SK-N-SH (cell line): ENCODE measurements at regions not wholly inside any gene's neighbourhood (a gene's known extent, or its start where the extent isn't known, plus 50 kb on each side); places are given as distances from the start of the nearest gene placed in this dataset.

Experiments
- CTCF ChIA-PET: fragments of 300-600, 350-600 bp; formaldehyde crosslinking; extraction: SDS; loops from one replicate; lab custom pipeline; 2021; lab: Yijun Ruan, JAX
- POLR2A ChIA-PET: fragments of 350-600 bp; sonication (Branson Sonifier 250); formaldehyde crosslinking; extraction: SDS; loops from one replicate; lab custom pipeline; 2020; ENCODE audit warnings: antibody characterized with exemption, inconsistent platforms; lab: Yijun Ruan, JAX
- DNase-seq: peaks from one replicate; pipeline ENCODE4 v3.0.0; 2012
- H2AFZ ChIP-seq: fragments of 200-600 bp; sonication (generic); 2 replicates; pipeline ENCODE4 v1.8.1; 2016; ENCODE audit warnings: antibody characterized with exemption, mild to moderate bottlenecking, low read depth
- H3F3A ChIP-seq: fragments of 200-600 bp; sonication (generic); replicated peaks from 2 replicates; pipeline ENCODE3; 2016; ENCODE audit warnings: antibody characterized with exemption, mild to moderate bottlenecking; ENCODE audit not compliant: insufficient read depth
- H3K27ac ChIP-seq, 2 experiments: fragments of 200-500 bp in 1 of 2; fragments of 200-600 bp in 1 of 2; sonication (Bioruptor generic) in 1 of 2; sonication (generic), shearing (Covaris generic) in 1 of 2; 2 replicates each; pipeline versions ENCODE4 v1.5.1 to v1.6.1; 2014 to 2016; ENCODE audit warnings: low read depth in 2 of 2, inconsistent platforms in 1 of 2, low read length in 1 of 2, mild to moderate bottlenecking in 1 of 2, mixed read lengths in 1 of 2
- H3K27me3 ChIP-seq: fragments of 200-600 bp; sonication (generic), shearing (Covaris generic); 2 replicates; pipeline ENCODE4 v1.6.1; 2016; ENCODE audit warnings: mixed run types; ENCODE audit not compliant: insufficient read depth
- H3K36me3 ChIP-seq, 2 experiments: fragments of 200-500 bp in 1 of 2; fragments of 200-600 bp in 1 of 2; sonication (Bioruptor generic) in 1 of 2; sonication (generic) in 1 of 2; replicated peaks in 1 of 2; 2 replicates each; pipeline versions ENCODE3 to v1.5.1; 2014 to 2016; ENCODE audit warnings: low read length in 1 of 2, mild to moderate bottlenecking in 1 of 2; ENCODE audit not compliant: insufficient read depth in 2 of 2, control insufficient read depth in 1 of 2
- H3K4me1 ChIP-seq, 2 experiments: fragments of 200-500 bp in 1 of 2; fragments of 200-600 bp in 1 of 2; sonication (Bioruptor generic) in 1 of 2; sonication (generic), shearing (Covaris generic) in 1 of 2; 2 replicates each; pipeline versions ENCODE4 v1.5.1 to v1.6.1; 2014 to 2016; ENCODE audit warnings: low read depth in 1 of 2, low read length in 1 of 2, mixed run types in 1 of 2; ENCODE audit not compliant: insufficient read depth in 2 of 2, control insufficient read depth in 1 of 2
- H3K4me2 ChIP-seq: fragments of 200-600 bp; sonication (generic), shearing (Covaris generic); 2 replicates; pipeline ENCODE4 v1.6.1; 2017; ENCODE audit warnings: mixed run types
- H3K4me3 ChIP-seq, 2 experiments: fragments of 200-500 bp in 1 of 2; fragments of 200-600 bp in 1 of 2; sonication (Bioruptor generic) in 1 of 2; sonication (generic), shearing (Covaris generic) in 1 of 2; 2 replicates each; pipeline versions ENCODE4 v1.5.1 to v1.8.1; 2014 to 2016; ENCODE audit warnings: low read depth in 2 of 2, inconsistent platforms in 1 of 2, low read length in 1 of 2, mild to moderate bottlenecking in 1 of 2, mixed read lengths in 1 of 2, moderate library complexity in 1 of 2
- H3K79me2 ChIP-seq: fragments of 200-600 bp; sonication (generic); 2 replicates; pipeline ENCODE4 v1.8.1; 2017; ENCODE audit warnings: mild to moderate bottlenecking; ENCODE audit not compliant: insufficient read depth
- H3K9ac ChIP-seq: fragments of 200-600 bp; sonication (generic); 2 replicates; pipeline ENCODE4 v1.6.1; 2017; ENCODE audit warnings: mixed run types
- H3K9me2 ChIP-seq: fragments of 200-600 bp; sonication (generic); 2 replicates; pipeline ENCODE4 v1.6.1; 2017; ENCODE audit warnings: mixed run types
- H3K9me3 ChIP-seq: fragments of 200-600 bp; sonication (generic); 2 replicates; pipeline ENCODE4 v1.6.1; 2017; ENCODE audit warnings: mixed run types, mild to moderate bottlenecking, moderate library complexity
- H4K20me1 ChIP-seq: fragments of 200-600 bp; sonication (generic); 2 replicates; pipeline ENCODE4 v1.6.1; 2017; ENCODE audit warnings: mild to moderate bottlenecking, mixed run types; ENCODE audit not compliant: insufficient read depth
- CHD2 ChIP-seq: fragments of 150-350 bp; IDR thresholded peaks from 2 replicates; pipeline ENCODE4 v1.6.1; 2018; ENCODE audit warnings: low read length; ENCODE audit not compliant: partially characterized antibody
- ELF1 ChIP-seq: IDR thresholded peaks from 2 replicates; pipeline ENCODE4 v1.4.0; 2012
- EP300 ChIP-seq, 2 experiments: IDR thresholded peaks; 2 replicates each; pipeline versions ENCODE4 v1.4.0 to v1.6.1; 2012; ENCODE audit warnings: borderline replicate concordance in 1 of 2, low read depth in 1 of 2, low read length in 1 of 2
- EZH2phosphoT487 ChIP-seq: fragments of 200-600 bp; sonication (generic); IDR thresholded peaks from 2 replicates; pipeline ENCODE4 v1.6.1; 2017; ENCODE audit warnings: low read depth, mixed run types, mild to moderate bottlenecking, antibody characterized with exemption, moderate library complexity, borderline replicate concordance
- FOSL2 ChIP-seq: IDR thresholded peaks from 2 replicates; pipeline ENCODE4 v1.4.0; 2012; ENCODE audit warnings: low read depth, mild to moderate bottlenecking, moderate library complexity, borderline replicate concordance
- GABPA ChIP-seq: IDR thresholded peaks from 2 replicates; pipeline ENCODE4 v1.4.0; 2012; ENCODE audit warnings: low read depth, mild to moderate bottlenecking
- JUND ChIP-seq: IDR thresholded peaks from 2 replicates; pipeline ENCODE4 v1.4.0; 2012
- MXI1 ChIP-seq: IDR thresholded peaks from 2 replicates; pipeline ENCODE4 v1.6.1; 2012; ENCODE audit warnings: mild to moderate bottlenecking, low read depth, low read length, improper control_type of control experiment
- NFIC ChIP-seq: IDR thresholded peaks from 2 replicates; pipeline ENCODE4 v1.4.0; 2012; ENCODE audit warnings: borderline replicate concordance
- PBX3 ChIP-seq: IDR thresholded peaks from 2 replicates; pipeline ENCODE4; 2012
- RFX5 ChIP-seq: IDR thresholded peaks from 2 replicates; pipeline ENCODE4 v1.6.1; 2012; ENCODE audit warnings: mild to moderate bottlenecking, improper control_type of control experiment, low read length
- RXRA ChIP-seq: IDR thresholded peaks from 2 replicates; pipeline ENCODE4 v1.4.0; 2012; ENCODE audit warnings: low read depth, mild to moderate bottlenecking, borderline replicate concordance
- SIN3A ChIP-seq: IDR thresholded peaks from 2 replicates; pipeline ENCODE4 v1.6.1; 2012; ENCODE audit warnings: low read depth, mild to moderate bottlenecking, low read length, moderate library complexity, borderline replicate concordance
- SMC3 ChIP-seq: IDR thresholded peaks from 2 replicates; pipeline ENCODE4 v1.6.1; 2012; ENCODE audit warnings: low read depth, low read length, improper control_type of control experiment
- TAF1 ChIP-seq: IDR thresholded peaks from 2 replicates; pipeline ENCODE4 v1.6.1; 2012; ENCODE audit warnings: low read depth, mild to moderate bottlenecking, low read length, moderate library complexity, borderline replicate concordance
- TCF12 ChIP-seq: IDR thresholded peaks from 2 replicates; pipeline ENCODE4 v1.4.0; 2012
- TEAD4 ChIP-seq: IDR thresholded peaks from 2 replicates; pipeline ENCODE4 v1.4.0; 2012; ENCODE audit warnings: mild to moderate bottlenecking, borderline replicate concordance; ENCODE audit not compliant: insufficient read depth
- USF1 ChIP-seq: IDR thresholded peaks from 2 replicates; pipeline ENCODE4 v1.4.0; 2012; ENCODE audit warnings: low read depth, borderline replicate concordance
- WGBS: methylation state at CpG from one replicate; pipeline ENCODE4 v1.1.6; 2017; ENCODE audit warnings: low lambda C conversion rate; 5-methylcytosine and 5-hydroxymethylcytosine counted together
- TF ChIP-seq, protein P1 (sequence below): fragments of 200-600 bp; sonication (generic); IDR thresholded peaks from 2 replicates; pipeline ENCODE4 v1.6.1; 2017; ENCODE audit warnings: antibody characterized with exemption, mild to moderate bottlenecking, moderate library complexity
- TF ChIP-seq, protein P2 (sequence below): fragments of 150-350 bp; IDR thresholded peaks from 2 replicates; pipeline ENCODE4 v1.6.1; 2016; ENCODE audit warnings: mild to moderate bottlenecking, low read depth, low read length

DNA sequence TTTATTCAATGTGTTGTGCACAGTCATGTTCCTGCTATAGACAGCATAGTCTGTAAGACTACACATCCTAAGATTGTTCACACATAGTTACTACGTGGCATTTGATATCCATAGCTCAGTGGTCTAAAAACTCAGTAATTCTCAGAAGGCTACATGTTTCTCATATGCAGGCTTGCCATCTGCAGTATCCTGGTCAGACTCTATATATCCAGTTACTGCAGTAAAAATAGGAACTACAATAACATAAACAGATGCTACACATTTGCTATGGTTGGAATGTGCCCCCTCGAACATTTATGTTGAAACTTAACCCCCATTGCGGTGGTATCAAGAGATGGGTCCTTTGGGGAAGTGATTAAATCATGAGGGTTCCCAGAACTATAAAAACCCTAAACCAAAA is 1377.8 kb upstream of the LRRTM3 start:
- ChIA-PET CTCF (no interaction called here), POLR2A (no interaction called here)
- Histone ChIP-seq H3F3A (no peaks in the 10 kb centered on the region), H3K9me2 (no peaks in the 10 kb centered on the region), H3K27ac (no peak overlapping the region), H3K36me3 (no peaks in the 10 kb centered on the region), H3K79me2 (no peaks in the 10 kb centered on the region), H3K9me3 (no peaks in the 10 kb centered on the region), H4K20me1 (no peaks in the 10 kb centered on the region), H3K4me3 (no peak overlapping the region), H3K4me1 (no peaks in the 10 kb centered on the region), H3K9ac (no peak overlapping the region), H2AFZ (no peak overlapping the region), H3K27me3 (no peaks in the 10 kb centered on the region), H3K4me2 (no peak overlapping the region)
- no peak for DNase-seq
- 54% methylated on average over 3 of the region's 3 CpGs for whole genome bisulfite sequencing
- no peak for TF ChIP-seq CHD2
- no peak for TF ChIP-seq FOSL2
- TF ChIP-seq EZH2phosphoT487: no peak
- TF ChIP-seq SIN3A: no peak
- no peak for TF ChIP-seq TEAD4
- TF ChIP-seq USF1: no peak
- no peak for TF ChIP-seq RXRA
- no peak for TF ChIP-seq GABPA
- no peak for TF ChIP-seq JUND
- TF ChIP-seq ELF1: no peak
- TF ChIP-seq TCF12: no peak
- TF ChIP-seq EP300 (IDR thresholded peaks at IDR 0.05; ENCODE audit: borderline replicate concordance in 1 of 2, low read depth in 1 of 2, low read length in 1 of 2): no peak
- TF ChIP-seq TAF1: no peak
- TF ChIP-seq, protein P1, sequence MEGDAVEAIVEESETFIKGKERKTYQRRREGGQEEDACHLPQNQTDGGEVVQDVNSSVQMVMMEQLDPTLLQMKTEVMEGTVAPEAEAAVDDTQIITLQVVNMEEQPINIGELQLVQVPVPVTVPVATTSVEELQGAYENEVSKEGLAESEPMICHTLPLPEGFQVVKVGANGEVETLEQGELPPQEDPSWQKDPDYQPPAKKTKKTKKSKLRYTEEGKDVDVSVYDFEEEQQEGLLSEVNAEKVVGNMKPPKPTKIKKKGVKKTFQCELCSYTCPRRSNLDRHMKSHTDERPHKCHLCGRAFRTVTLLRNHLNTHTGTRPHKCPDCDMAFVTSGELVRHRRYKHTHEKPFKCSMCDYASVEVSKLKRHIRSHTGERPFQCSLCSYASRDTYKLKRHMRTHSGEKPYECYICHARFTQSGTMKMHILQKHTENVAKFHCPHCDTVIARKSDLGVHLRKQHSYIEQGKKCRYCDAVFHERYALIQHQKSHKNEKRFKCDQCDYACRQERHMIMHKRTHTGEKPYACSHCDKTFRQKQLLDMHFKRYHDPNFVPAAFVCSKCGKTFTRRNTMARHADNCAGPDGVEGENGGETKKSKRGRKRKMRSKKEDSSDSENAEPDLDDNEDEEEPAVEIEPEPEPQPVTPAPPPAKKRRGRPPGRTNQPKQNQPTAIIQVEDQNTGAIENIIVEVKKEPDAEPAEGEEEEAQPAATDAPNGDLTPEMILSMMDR: no peak
- TF ChIP-seq NFIC: no peak
- TF ChIP-seq, protein P2, sequence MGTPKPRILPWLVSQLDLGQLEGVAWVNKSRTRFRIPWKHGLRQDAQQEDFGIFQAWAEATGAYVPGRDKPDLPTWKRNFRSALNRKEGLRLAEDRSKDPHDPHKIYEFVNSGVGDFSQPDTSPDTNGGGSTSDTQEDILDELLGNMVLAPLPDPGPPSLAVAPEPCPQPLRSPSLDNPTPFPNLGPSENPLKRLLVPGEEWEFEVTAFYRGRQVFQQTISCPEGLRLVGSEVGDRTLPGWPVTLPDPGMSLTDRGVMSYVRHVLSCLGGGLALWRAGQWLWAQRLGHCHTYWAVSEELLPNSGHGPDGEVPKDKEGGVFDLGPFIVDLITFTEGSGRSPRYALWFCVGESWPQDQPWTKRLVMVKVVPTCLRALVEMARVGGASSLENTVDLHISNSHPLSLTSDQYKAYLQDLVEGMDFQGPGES: no peak
- no peak for TF ChIP-seq PBX3
- TF ChIP-seq SMC3: no peak
- TF ChIP-seq RFX5: no peak
- TF ChIP-seq MXI1: no peak
